ENCODE measurements at regions not wholly inside any gene's neighbourhood (a gene's known extent, or its start where the extent isn't known, plus 50 kb on each side); places are given as distances from the start of the nearest gene placed in this dataset.

GRCh38 chr6:14824060-14824459 is 421.8 kb upstream of the JARID2 start:
- 73% methylated on average over 5 of the region's 5 CpGs for WGBS (ENCODE audit: low lambda C conversion rate)
- Histone ChIP-seq H2AFZ (ENCODE audit: low read depth) (no peak overlapping the region), H3K9me2 (no peaks in the 10 kb centered on the region), H3K79me2 (ENCODE audit: insufficient read depth) (no peaks in the 10 kb centered on the region), H4K20me1 (ENCODE audit: insufficient read depth) (no peaks in the 10 kb centered on the region), H3K9me3 (no peaks in the 10 kb centered on the region), H3K4me2 (no peak overlapping the region), H3K4me1 (ENCODE audit: control insufficient read depth in 1 of 2, insufficient read depth in 2 of 2, low read depth in 1 of 2, low read length in 1 of 2) (no peaks in the 10 kb centered on the region; a peak in 1 of 4 replicates), H3K9ac (no peak overlapping the region), H3K27me3 (ENCODE audit: insufficient read depth) (no peaks in the 10 kb centered on the region), H3K27ac (ENCODE audit: low read depth in 2 of 2, low read length in 1 of 2) (no peak overlapping the region), H3K36me3 (replicated peaks in 1 of 2; ENCODE audit: control insufficient read depth in 1 of 2, insufficient read depth in 2 of 2, low read length in 1 of 2) (no peaks in the 10 kb centered on the region), H3F3A (replicated peaks; ENCODE audit: insufficient read depth) (no peaks in the 10 kb centered on the region), H3K4me3 (ENCODE audit: low read depth in 2 of 2, low read length in 1 of 2) (no peak overlapping the region)
- ChIA-PET CTCF (interaction anchor here (0.9 kb wide), 1 partner anchor 9 kb away, joined by 3 read pairs; no protein-coding TSS in a partner anchor), POLR2A (no interaction called here)
- TF ChIP-seq MAX (IDR thresholded peaks at IDR 0.05; ENCODE audit: low read depth) (no peak), GABPA (IDR thresholded peaks at IDR 0.05; ENCODE audit: low read depth) (no peak), USF1 (IDR thresholded peaks at IDR 0.05; ENCODE audit: borderline replicate concordance, low read depth) (no peak), SMC3 (IDR thresholded peaks at IDR 0.05; ENCODE audit: low read depth, low read length) (no peak), RAD21 (IDR thresholded peaks at IDR 0.05; ENCODE audit: low read length) (no peak), CHD2 (IDR thresholded peaks at IDR 0.05; ENCODE audit: low read length, partially characterized antibody) (no peak), RFX5 (IDR thresholded peaks at IDR 0.05; ENCODE audit: low read length) (no peak), MEF2A (IDR thresholded peaks at IDR 0.05; ENCODE audit: borderline replicate concordance, low read depth) (no peak), NRF1 (IDR thresholded peaks at IDR 0.05; ENCODE audit: low read depth, low read length) (no peak), RCOR1 (IDR thresholded peaks at IDR 0.05; ENCODE audit: low read length) (no peak), FOSL2 (IDR thresholded peaks at IDR 0.05; ENCODE audit: borderline replicate concordance, low read depth) (no peak), USF2 (IDR thresholded peaks at IDR 0.05; ENCODE audit: borderline replicate concordance, low read depth, low read length) (no peak), TEAD4 (IDR thresholded peaks at IDR 0.05; ENCODE audit: borderline replicate concordance, insufficient read depth) (no peak), FOXJ3 (CRISPR knock-in tag; IDR thresholded peaks at IDR 0.05) (no peak), EZH2phosphoT487 (IDR thresholded peaks at IDR 0.05; ENCODE audit: borderline replicate concordance, low read depth) (no peak), ELF1 (IDR thresholded peaks at IDR 0.05) (no peak)
- no peak for DNase-seq

GRCh38 chr6:14824484-14825275 is 421.2 kb upstream of the JARID2 start:
- Histone ChIP-seq H3K4me3 (ENCODE audit: low read depth in 2 of 2, low read length in 1 of 2) (no peak overlapping the region), H3K36me3 (replicated peaks in 1 of 2; ENCODE audit: control insufficient read depth in 1 of 2, insufficient read depth in 2 of 2, low read length in 1 of 2) (no peaks in the 10 kb centered on the region), H3K9me3 (no peaks in the 10 kb centered on the region), H3K4me2 (no peak overlapping the region), H3K4me1 (ENCODE audit: control insufficient read depth in 1 of 2, insufficient read depth in 2 of 2, low read depth in 1 of 2, low read length in 1 of 2) (no peaks in the 10 kb centered on the region; a peak in 1 of 4 replicates), H3K9me2 (no peaks in the 10 kb centered on the region), H3K79me2 (ENCODE audit: insufficient read depth) (no peaks in the 10 kb centered on the region), H3K9ac (no peak overlapping the region), H2AFZ (ENCODE audit: low read depth) (no peak overlapping the region), H4K20me1 (ENCODE audit: insufficient read depth) (no peaks in the 10 kb centered on the region), H3K27me3 (ENCODE audit: insufficient read depth) (no peaks in the 10 kb centered on the region), H3K27ac (ENCODE audit: low read depth in 2 of 2, low read length in 1 of 2) (no peak overlapping the region), H3F3A (replicated peaks; ENCODE audit: insufficient read depth) (no peaks in the 10 kb centered on the region)
- DNase-seq = no peak
- POLR2A ChIA-PET = no interaction called here
- 53% methylated on average over 10 of the region's 10 CpGs for WGBS (ENCODE audit: low lambda C conversion rate)
- no peak for TF ChIP-seq POLR2AphosphoS5 (IDR thresholded peaks at IDR 0.05; ENCODE audit: low read depth, low read length)
- TF ChIP-seq YY1 (IDR thresholded peaks at IDR 0.05; ENCODE audit: low read depth) = no peak
- no peak for TF ChIP-seq NFIC (IDR thresholded peaks at IDR 0.05; ENCODE audit: borderline replicate concordance)
- no peak for TF ChIP-seq FOSL2 (IDR thresholded peaks at IDR 0.05; ENCODE audit: borderline replicate concordance, low read depth)
- TF ChIP-seq CHD2 (IDR thresholded peaks at IDR 0.05; ENCODE audit: low read length, partially characterized antibody) = no peak
- no peak for TF ChIP-seq USF1 (IDR thresholded peaks at IDR 0.05; ENCODE audit: borderline replicate concordance, low read depth)
- no peak for TF ChIP-seq CTCF (IDR thresholded peaks at IDR 0.05)
- TF ChIP-seq SMC3 (IDR thresholded peaks at IDR 0.05; ENCODE audit: low read depth, low read length) = no peak
- no peak for TF ChIP-seq GATA2 (CRISPR knock-in tag; IDR thresholded peaks at IDR 0.05)
- no peak for TF ChIP-seq RAD21 (IDR thresholded peaks at IDR 0.05; ENCODE audit: low read length)
- no peak for TF ChIP-seq NRF1 (IDR thresholded peaks at IDR 0.05; ENCODE audit: low read depth, low read length)
- CTCF ChIA-PET = interaction anchor here (0.7 to 0.9 kb wide), 2 partner anchors 9 to 16 kb away, joined by 3 read pairs; no protein-coding TSS in a partner anchor

All from SK-N-SH (cell line).